Stimulated activated CD8-positive, alpha-beta memory T cell treated with anti-CD3 and anti-CD28 coated beads, Interleukin-4, amount 100 ng/mL, for 4 hours (primary cell): ENCODE measurements at regions not wholly inside any gene's neighbourhood (a gene's known extent, or its start where the extent isn't known, plus 50 kb on each side); places are given as distances from the start of the nearest gene placed in this dataset.
"Not testable (repeated sequence)": the region's sequence is repeated elsewhere in the genome, so short reads cannot be mapped to it uniquely, and the experiment has no call there.

Experiments used
- DNase-seq, 2 donors: peaks; one replicate each; pipeline ENCODE4 v3.0.0-alpha.2; 2020; ENCODE audit warnings: low read depth in 2 of 2, low spot score in 1 of 2

DNA sequence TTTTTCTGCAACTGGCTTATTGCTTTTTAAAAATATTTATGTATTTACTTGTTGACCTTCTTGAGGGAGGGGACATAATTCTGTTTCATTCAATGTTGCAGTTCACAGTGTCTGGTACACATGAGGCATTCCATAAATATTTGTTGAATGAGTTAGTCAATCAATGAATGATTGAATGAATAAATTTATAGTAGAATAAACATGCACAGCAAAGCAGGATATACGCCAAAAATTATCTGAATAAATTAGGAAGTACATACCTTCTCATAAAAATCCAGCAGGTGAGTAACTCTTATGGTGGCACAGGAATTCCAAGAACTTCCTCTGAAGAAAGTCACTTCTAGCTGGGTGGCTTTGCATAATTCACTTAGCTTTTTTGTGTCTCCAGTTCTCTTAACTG is 469.4 kb upstream of the ATP11B start:
- no peak for DNase-seq

DNA sequence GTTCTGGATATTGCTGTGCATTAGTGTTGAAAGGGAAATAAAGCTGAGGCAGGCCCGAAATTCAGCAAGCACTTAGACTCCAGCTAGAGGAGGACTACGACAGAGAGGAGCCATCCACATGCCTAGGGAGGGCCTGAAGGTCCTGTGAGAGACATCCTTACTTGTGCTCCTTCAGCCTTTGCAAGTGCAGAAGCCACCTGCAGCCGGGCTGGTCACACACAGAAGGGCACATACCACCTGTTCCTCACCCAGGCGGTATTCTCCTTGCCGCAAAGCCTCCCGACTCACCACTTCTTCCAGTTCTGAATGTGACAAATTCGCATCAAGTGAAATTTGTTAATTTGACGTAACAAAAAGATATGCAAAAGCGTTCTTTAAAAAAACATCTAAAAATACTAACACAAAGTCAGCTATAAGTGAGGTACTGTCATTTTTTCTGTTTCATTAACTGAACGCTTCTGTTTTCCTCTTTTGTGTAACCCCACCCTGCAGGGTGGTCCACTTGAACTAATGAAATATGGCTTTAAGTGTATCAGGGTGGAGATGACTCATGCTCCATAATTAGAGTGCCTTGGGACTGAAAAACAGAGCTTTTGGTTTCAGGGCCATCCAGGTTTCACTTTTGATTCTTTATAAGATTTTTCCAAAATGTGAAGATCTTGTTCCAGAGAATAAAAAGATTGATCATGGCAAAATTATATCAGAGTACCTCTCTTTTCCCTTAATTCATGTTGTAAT is 467.9 kb upstream of the ATP11B start:
- DNase-seq, result no peak

DNA sequence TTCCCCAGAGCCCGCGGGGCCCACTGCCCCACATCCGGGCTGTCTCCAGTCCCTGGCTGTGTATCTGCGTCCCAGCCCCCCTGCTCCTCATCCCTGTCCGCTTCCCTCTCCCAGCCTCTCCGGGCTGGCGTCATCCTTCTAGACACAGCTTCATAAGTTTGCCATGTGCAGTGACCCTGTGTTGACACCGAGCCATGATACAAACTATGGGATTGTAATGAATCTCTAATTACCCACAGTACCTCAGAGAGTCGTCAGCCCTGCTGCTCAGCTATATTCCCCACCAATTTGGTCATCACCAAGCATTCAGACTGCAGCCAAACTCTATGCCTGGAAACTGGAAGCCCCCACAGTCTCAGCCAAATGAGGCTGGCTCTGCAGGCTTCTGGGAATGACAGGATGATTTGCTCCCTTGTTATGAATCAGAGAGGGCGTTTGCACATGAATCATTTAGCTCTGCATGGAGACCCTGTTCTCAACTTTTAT is 466.1 kb upstream of the ATP11B start:
- no peak for DNase-seq

DNA sequence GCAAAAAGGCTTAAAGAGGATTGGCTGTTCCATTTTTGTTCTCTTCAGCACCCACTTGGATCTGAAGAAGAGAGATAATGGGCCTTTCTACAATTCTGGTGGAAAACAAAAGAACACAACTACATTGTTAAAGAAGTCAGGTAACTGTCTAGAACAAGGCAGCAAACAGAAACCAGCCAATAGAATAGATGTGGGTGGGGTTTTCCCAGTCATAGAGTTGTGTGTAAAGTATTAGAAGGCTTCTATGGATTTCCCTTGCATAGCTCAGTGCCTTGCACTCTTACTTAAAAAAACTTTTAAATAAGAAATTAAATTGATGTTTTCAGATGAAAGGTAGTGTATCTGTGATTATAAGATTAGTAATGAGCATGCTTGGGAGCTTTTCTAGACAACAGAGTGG is 462.7 kb upstream of the ATP11B start:
- DNase-seq, result no peak

- DNase-seq, result no peak
Observed at GRCh38 chr3:182331341-182331740, 462.0 kb upstream of the ATP11B start.

GRCh38 chr3:182342252-182342651 is 451.1 kb upstream of the ATP11B start:
- no peak for DNase-seq

- DNase-seq, result not testable (repeated sequence)
Observed at GRCh38 chr3:182344026-182344425, 449.3 kb upstream of the ATP11B start.

GRCh38 chr3:182349051-182349450 is 444.3 kb upstream of the ATP11B start:
- DNase-seq, result no peak

GRCh38 chr3:182349951-182350517 is 443.3 kb upstream of the ATP11B start:
- no peak for DNase-seq

- no peak for DNase-seq
Observed at GRCh38 chr3:182357928-182358327, 435.4 kb upstream of the ATP11B start.

DNA sequence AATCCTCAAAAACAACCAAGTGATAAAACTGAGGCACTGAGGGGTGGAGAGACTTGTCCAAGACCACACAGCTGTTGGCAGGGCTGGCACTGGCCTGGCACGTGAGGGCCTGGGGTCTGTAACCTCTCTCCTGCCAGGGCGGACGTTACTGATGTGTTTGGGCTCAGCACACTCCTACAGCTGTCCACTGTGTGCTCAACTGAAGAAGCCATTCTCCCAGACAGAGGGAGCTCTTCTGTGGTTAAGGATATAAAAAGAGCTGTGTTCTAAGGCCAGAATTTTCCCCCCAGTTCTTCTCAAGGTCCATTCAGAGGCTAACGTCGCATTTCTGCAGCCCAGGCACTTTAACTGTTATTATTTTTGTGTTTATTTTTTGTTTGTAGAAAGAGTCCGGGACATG is 429.0 kb upstream of the ATP11B start:
- no peak for DNase-seq

DNA sequence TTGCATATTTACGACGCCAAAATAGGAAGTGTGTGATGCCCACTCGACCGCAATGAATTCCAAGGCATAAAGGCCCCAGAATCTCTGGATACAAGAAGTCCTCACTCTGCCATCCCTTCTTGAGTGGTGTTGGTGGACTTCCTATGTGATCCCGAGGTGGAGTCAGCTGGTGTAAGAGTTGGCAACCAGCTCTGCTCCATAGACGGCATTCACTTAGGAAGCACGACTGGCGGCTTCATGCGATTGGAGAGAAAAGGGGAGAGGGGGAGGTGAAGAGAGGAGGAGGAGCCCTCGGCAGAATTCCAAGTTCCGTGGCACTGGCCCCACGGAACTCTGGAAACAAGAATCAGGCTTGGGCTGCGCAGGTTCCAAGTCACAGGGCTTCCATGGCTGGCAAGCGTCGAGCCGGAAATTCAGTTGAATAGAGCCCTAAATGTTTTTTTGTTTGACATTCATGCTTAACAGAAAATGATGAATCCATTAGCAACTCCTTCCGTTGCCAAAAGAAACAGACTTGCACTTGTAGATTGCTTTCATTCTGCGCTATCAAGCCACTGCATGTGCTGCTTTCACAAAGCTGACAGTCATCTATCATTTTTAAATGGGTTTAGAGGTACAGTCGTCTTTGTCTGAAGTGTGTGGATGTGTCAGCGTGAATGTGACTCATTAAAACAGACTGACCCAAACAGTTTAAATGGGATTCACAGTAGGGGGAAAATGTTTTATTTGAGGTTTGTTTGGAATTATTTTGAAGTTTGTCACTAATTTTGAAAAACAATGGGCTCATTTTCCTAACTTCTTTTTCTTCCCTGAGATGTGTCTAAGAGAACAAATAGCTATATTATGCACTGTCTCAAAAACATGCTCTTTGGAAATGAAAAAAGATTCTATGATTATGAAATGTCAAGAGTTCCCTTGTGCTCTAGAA is 428.3 kb upstream of the ATP11B start:
- no peak for DNase-seq

- DNase-seq, result no peak
Observed at GRCh38 chr3:182366746-182367145, 426.6 kb upstream of the ATP11B start.

DNA sequence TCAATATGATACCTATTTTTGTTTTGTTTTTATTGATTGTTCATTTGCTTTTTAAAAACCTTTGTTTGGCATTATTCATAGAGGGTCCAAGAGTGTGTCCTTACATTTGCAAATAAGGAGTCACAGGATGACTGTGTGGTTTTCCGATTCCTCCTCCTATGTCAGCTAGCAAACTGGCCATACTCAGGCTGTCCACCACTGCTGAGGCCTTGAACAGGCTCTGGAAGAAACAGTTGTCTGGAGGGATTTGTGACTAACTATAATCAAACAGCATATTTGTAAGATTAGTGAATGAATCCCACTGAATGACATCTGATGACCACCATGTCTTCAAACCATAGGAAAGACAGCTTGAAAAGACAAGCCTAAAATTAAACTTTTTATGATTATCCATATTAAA is 423.4 kb upstream of the ATP11B start:
- DNase-seq, result no peak

DNA sequence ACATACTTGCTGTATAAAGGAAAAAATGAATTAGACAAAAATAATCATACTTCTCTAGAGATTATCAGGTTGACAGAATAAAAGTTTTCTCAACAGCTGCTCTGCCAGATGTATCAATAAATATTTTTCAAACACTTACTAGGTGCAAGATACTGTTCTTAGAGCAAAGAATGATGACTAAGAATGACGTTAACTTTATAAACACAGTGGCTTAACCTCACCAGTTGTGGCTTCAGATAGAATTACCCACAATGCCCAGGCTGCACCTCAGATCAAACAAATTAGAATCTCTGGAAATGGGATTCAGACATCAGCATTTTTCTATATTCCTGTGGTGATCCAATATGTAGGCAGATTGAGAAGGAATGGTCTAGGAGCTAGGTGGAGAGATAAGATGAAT is 422.4 kb upstream of the ATP11B start:
- DNase-seq, result no peak

DNA sequence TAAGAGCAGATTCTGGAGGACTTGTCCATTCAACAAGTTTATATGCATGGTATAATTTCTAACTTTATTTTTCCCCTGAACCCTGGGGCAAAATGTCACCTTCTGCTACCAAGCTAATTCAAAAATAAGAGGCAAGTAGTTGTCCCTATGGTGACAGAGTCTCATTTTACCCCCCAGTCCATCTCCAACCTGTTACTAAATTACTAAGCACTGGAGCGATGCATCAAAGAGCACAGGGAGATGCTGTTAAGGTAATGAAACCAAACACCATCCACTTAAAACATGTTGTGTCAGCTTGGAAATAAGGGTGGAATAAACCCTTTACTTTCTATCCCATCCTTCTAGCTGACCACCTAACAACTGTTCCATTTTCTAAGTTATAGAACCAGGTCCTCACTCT is 417.4 kb upstream of the ATP11B start:
- no peak for DNase-seq

DNA sequence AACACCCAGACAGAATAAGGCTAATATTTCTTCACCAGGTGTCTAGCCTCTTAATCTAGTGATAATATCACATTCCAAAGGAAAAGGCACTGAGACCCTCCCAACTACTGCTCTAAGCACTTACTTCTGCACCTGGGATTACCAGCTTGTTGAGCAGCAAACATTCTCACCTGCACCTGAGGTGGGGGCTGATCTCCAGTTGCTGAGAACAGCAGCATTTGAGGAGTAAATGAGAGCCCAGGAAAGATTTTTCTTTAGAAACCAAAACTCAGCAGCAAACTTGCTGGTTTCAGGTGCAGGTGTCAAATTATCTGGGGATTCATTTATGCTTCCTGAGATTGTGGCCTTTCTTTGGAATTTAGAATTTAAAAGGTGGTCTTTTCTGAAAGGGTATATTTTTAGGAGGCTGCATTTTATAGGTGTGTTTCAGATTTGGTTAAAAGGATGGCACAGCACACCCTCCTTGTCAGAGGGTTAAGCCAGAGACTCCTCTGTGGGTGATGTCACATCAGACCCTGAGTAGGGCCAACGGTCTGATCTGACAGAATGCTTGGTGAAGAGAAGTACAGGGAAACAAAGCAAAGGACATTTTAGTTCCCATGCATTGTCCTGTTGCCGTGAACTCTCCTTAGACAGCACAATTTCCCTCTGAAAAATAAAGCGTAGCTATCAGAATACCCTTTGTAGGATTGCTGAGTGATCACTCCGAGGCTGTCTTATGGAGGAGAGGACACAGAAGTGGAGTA is 411.0 kb upstream of the ATP11B start:
- no peak for DNase-seq

GRCh38 chr3:182384221-182384620 is 409.1 kb upstream of the ATP11B start:
- no peak for DNase-seq

DNA sequence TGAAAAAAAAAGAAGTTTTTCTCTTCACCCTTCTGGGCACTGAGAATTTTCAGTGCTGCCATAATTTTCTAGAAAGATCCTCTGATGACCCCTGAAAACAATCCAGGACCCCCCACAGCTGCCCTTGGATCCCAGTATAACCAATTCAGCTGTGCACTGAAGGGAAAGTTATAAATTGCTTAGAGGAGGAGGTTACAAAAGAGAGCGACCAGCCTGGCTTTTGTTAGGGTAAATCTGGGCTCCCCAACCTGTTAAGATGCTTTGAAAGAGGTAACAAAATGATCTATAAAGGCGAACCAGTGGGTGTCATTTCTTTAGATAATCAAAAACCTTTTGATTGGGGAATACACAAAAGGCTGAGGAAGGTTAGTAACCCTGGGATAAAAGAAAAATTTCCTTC is 407.9 kb upstream of the ATP11B start:
- DNase-seq, result no peak

DNA sequence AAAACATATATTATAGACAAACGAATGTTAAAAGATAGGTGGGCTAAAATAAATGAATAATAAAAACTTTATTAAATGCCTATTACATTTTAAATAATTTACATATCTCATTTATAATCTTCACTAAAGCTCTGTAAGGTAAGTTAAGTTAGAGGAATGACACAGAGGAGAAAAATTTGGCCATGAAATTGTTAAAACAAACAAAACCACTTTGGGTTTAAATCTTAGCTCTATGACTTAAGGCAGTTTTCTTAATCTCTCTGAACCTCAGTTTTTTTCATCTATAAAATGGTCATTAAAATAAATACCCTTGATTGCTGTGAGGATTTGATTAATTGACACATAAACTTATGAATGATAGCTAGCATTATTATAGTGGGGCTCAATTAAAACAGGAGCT is 404.8 kb upstream of the ATP11B start:
- DNase-seq, result no peak
